G401 (cell line): ENCODE measurements at regions not wholly inside any gene's neighbourhood (a gene's known extent, or its start where the extent isn't known, plus 50 kb on each side); places are given as distances from the start of the nearest gene placed in this dataset.

Source experiments
- DNase-seq: peaks from one replicate; pipeline ENCODE4 v3.0.0-alpha.2; 2015; ENCODE audit warnings: low spot score
- in situ Hi-C: cut with HindIII; loops from 2 replicates; pipeline ENCODE4 v1.10.0; 2016; ENCODE audit warnings: low sequenced_read_pairs, mixed read lengths

- in situ Hi-C loops, result no loop called here
- DNase-seq, result no peak
Observed at GRCh38 chr18:24530630-24531111, 70.2 kb downstream of the HRH4 start.

GRCh38 chr18:24534271-24534670 is 73.8 kb downstream of the HRH4 start:
- DNase-seq, result peak; percentile 97
- in situ Hi-C loops, result no loop called here

DNA sequence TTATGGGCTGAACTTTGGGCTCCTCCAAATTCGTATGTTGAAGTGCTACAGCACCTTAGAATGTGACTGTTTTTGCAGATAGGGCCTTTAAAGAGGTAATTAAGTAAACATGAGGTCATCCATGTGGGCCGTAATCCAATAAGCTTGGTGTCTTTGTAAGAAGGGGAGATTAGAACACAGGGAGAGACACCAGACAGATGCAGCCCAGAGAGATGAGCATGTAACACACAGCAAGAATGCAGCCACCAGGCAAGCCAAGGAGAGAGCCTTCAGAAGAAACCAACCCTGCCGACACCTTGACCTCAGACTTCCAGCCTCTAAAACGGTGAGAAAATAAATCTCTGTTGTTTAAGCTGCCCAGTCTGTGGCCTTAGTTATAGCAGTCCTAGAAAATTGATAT is 74.3 kb downstream of the HRH4 start:
- in situ Hi-C loops, result no loop called here

DNA sequence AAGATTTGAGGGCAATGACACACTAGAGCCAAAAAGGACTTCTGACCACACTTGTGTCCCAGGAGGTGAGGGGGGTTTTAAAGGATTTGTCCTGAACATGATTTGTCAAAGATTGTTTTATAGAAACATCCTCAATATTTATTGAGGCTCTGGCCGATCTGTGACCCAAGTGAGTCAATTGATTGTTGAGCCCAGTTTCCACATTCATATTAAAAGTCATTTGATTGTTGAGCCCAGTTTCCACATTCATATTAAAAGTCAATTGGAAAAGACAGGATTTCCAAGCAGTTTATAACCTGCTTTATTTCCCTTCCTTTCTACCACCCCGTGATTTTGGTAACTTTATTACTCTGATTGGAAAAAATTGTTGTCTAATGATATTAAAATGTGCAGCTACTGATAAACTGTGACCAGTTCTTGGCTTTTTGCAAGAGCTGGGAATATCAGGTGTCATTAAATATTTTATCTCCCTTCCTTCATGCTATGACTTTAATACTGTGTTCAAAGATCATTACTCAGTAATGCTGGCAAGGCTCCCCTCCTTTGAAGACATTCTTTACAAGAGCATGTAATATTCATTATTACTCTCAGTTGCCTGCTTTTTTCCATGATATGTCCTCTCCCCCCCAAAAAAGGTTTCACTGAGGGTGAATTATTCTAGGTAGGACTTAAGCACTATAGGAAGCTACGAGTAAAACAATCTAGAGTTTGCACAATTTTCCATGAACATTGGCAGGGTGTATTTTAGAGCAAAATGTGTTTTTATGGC is 75.3 kb downstream of the HRH4 start:
- DNase-seq, result no peak
- in situ Hi-C loops, result no loop called here

More for the DNA sequence above, 74.3 kb downstream of the HRH4 start:
- no peak for DNase-seq

GRCh38 chr18:24536326-24536725 is 75.9 kb downstream of the HRH4 start:
- no peak for DNase-seq
- in situ Hi-C loops, result no loop called here

- in situ Hi-C loops, result no loop called here
- no peak for DNase-seq
Observed at GRCh38 chr18:24536834-24537233, 76.4 kb downstream of the HRH4 start.

DNA sequence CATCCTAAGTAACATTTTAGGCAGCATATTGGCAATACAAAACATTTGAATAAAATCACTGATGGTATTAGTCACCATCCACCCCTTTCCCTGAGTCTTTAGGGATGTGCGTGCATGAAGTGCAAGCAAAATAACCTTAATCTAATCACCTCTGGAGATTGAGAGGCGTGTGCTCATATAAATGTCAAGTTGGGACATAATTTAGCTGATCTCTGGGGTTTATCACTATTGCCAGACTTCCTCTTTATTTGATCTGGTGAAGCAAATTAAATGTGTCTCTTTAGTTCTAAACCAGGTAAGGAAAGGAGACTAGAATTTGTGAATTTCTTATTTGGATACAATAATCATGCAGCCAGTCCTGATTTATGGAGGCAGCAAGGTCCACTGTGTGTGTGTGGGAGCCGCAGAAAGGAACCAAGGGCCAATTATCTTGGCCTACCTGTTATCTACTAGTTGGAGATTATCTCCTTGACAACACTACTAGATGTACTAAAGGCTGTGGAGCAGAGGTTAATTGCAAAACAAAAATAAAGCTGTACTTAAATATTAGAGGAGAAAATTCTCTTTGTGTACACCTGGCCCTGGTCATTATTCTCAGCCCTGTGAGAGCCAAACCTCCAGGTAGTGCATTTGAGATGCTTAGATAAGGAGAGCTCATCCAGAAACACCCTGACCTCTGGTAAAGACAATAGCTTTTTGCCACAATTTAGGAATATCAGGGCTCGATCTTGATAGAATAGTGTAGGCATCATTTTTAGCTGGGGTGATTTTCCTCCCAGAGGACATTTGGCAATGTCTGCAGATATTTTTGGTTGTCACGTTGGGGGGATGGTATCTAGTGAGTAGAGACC is 78.2 kb downstream of the HRH4 start:
- no peak for DNase-seq
- in situ Hi-C loops, result no loop called here

- no peak for DNase-seq
- in situ Hi-C loops, result no loop called here
Observed at GRCh38 chr18:24539866-24540617, 79.6 kb downstream of the HRH4 start.

GRCh38 chr18:24540896-24541295 is 80.5 kb downstream of the HRH4 start:
- DNase-seq, result no peak
- in situ Hi-C loops, result no loop called here

DNA sequence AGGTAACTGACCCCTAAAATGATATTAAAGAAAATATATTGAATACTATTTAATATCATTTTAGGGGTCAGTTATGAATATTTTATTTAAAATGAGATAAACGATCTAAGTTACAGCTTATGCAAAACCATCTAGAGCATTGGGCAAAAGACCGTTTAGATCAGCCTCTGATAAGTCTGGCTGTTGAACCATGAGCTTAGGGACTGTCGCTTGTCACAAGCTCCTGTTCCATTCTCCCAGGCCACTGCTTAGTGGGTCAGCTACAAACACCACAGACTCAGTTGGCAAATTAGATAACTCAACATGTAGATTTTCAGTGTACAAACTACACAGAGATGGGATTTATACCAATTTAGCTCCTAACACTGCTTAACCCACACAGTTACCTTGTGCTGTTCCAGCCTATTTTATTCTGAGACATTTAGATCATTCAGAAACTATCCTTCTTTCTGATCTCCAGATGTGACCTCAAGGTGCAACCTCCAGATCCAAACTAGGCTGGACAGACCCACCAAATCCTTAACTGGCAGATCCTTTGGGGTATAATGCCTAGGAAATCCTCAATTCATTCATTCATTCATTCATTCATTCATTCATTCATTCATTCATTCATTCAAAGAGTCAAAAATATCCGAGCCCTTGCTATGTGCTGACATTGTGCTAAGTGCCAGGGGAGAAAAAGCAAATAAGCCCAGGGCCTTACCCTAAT is 82.8 kb downstream of the HRH4 start:
- in situ Hi-C loops, result no loop called here
- DNase-seq, result no peak

DNA sequence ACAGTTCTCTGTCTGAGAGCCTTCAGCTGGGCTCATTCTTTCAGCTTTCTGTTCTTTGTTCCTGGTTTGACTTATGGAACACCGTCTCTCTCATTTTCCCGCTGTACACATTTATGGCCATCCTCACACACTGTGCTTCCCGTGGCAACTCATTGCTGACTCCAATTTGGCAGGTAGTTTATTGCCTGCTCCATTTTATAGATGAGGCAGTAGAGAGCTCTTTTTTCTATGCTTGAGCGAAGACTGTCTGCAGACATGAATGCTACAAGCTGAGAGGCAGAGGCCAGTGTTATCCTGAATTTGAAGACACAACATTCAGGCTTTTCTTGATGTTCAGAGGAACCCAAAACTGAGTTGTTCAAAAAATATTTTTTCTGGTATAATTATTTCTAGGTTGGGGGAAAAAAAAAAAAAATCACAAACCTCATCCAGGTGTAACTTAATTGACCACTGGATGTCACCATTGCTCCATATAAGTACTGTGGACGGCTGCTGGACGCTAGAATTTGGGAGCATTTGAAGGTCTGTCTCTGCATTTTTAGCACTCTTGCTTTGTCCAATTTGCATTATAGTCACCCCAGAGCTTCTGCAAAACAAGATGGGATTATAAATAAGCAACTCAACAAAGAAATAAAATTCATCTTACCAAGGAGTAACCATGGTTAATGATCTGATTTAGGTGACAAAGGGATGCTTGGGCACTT is 83.5 kb downstream of the HRH4 start:
- peak; percentile 85 for DNase-seq
- in situ Hi-C loops, result no loop called here

GRCh38 chr18:24544949-24545348 is 84.5 kb downstream of the HRH4 start:
- DNase-seq, result no peak
- in situ Hi-C loops, result no loop called here

- in situ Hi-C loops, result no loop called here
- DNase-seq, result no peak
Observed at GRCh38 chr18:24545651-24546050, 85.2 kb downstream of the HRH4 start.

- in situ Hi-C loops, result no loop called here
- no peak for DNase-seq
Observed at GRCh38 chr18:24546307-24546706, 85.9 kb downstream of the HRH4 start.

- in situ Hi-C loops, result no loop called here
- DNase-seq, result no peak
Observed at GRCh38 chr18:24548583-24548982, 88.1 kb downstream of the HRH4 start.

GRCh38 chr18:24552218-24552617 is 91.8 kb downstream of the HRH4 start:
- in situ Hi-C loops, result no loop called here
- no peak for DNase-seq

GRCh38 chr18:24553571-24554285 is 93.3 kb downstream of the HRH4 start:
- in situ Hi-C loops, result no loop called here

GRCh38 chr18:24558403-24558802 is 98.0 kb downstream of the HRH4 start:
- no peak for DNase-seq
- in situ Hi-C loops, result no loop called here

More at GRCh38 chr18:24553571-24554285, 93.3 kb downstream of the HRH4 start:
- peak; percentile 38 for DNase-seq
